ENCODE measurements at regions not wholly inside any gene's neighbourhood (a gene's known extent, or its start where the extent isn't known, plus 50 kb on each side); places are given as distances from the start of the nearest gene placed in this dataset.
"Not testable (repeated sequence)": the region's sequence is repeated elsewhere in the genome, so short reads cannot be mapped to it uniquely, and the experiment has no call there.

DNA sequence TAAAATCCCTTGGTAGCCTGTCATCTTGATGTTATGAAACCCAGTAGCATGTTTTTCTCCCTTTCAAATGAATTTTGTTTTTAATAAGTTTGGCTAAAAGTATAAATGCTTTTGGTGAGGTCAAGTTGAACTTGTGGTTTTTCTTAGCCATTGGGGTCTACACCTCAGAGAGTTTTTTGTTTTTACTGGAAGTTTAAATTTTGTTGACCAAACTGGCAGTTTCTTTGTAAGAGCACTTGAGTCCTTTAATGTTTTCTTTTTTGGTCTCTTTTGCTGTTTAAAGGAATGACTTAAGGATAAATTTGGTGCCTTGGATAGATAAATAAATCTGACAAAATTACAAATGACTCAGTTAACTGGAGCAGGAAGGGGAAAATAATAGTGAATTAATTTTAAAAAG, 577.3 kb downstream of the SATB2 start:
- TF ChIP-seq, protein P1, sequence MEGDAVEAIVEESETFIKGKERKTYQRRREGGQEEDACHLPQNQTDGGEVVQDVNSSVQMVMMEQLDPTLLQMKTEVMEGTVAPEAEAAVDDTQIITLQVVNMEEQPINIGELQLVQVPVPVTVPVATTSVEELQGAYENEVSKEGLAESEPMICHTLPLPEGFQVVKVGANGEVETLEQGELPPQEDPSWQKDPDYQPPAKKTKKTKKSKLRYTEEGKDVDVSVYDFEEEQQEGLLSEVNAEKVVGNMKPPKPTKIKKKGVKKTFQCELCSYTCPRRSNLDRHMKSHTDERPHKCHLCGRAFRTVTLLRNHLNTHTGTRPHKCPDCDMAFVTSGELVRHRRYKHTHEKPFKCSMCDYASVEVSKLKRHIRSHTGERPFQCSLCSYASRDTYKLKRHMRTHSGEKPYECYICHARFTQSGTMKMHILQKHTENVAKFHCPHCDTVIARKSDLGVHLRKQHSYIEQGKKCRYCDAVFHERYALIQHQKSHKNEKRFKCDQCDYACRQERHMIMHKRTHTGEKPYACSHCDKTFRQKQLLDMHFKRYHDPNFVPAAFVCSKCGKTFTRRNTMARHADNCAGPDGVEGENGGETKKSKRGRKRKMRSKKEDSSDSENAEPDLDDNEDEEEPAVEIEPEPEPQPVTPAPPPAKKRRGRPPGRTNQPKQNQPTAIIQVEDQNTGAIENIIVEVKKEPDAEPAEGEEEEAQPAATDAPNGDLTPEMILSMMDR (IDR thresholded peaks at IDR 0.05; ENCODE audit: unreplicated experiment in 3 of 3), result no peak
- Mint-ChIP-seq H3K27me3 (ENCODE audit: low read depth) (no peaks in the 10 kb centered on the region), H3K27ac (peak overlapping the region in 1 of 3 experiments; percentile 8), H3K4me1 (no peaks in the 10 kb centered on the region), H3K36me3 (ENCODE audit: low read depth) (no peaks in the 10 kb centered on the region), H3K9me3 (no peaks in the 10 kb centered on the region), H3K4me3 (no peak overlapping the region)

DNA sequence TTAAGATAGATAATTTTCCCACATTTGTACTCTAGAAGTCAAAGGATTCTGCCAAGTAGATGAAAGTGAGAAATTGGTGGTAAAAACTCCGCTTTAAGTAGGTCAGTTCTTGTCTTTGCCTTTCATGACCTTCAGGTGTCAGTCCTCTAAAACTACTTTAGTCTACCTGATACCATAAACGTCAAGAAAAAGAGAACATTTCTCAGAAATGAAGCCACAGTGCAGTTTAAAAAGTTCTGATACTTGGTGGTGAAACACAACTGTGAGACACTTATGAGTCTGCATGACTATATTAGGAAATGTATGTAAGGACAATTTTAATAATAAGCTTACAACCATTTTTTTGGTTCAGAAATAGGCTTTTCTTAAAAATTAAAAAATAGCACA, 583.3 kb downstream of the SATB2 start:
- no peaks in the 10 kb centered on the region for H3K4me1 Mint-ChIP-seq
- TF ChIP-seq, protein P1 (IDR thresholded peaks at IDR 0.05; ENCODE audit: unreplicated experiment in 3 of 3), result no peak
- H3K36me3 Mint-ChIP-seq (ENCODE audit: low read depth), result no peaks in the 10 kb centered on the region
- no peaks in the 10 kb centered on the region for H3K27me3 Mint-ChIP-seq (ENCODE audit: low read depth)
- H3K9me3 Mint-ChIP-seq, result no peaks in the 10 kb centered on the region
- H3K27ac Mint-ChIP-seq, result no peak overlapping the region
- H3K4me3 Mint-ChIP-seq, result no peak overlapping the region

DNA sequence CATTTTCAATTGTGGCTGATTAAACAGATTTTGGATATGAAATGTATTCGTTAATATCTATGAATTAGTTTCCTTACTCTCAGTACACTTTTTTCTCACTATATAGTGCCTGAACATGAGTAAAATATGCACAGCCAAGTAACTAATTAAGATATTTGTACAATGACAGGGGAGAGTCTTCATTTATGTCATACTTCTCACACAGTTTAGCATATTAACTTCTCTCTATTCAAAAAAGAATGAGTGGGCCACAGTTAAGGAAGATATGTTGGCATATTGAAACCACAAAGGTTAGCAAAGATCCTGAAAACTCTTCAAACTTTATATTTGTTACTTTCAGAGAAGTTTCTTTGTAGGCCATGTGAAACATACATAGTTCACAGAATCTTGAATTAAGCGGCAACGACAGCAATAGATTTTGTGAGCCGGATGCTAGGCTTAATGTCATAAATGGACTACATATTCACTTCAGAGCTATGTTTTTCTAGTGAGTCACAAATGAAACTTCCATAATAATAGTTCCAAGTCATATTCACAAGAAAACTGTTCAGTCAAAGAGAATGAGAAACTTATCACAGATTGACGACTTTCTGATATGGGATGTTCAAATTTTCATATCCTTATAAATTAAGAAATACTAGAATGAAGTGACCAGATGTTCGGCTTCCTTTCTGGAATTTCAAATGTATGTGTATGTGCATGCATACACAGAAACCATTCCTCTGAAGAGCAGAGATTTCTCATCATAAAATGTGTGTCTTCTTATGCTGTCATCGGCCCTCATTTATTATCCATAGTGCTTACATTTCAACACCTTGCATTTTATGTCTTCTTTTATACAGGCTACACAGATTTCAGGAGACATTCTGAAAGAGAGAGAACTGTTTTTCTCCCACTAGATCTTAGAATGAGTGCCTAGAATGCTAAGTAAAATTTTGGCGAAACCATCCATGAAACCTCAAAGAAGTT, 584.0 kb downstream of the SATB2 start:
- H3K27ac Mint-ChIP-seq, result no peak overlapping the region
- TF ChIP-seq, protein P1 (IDR thresholded peaks at IDR 0.05; ENCODE audit: unreplicated experiment in 3 of 3), result no peak
- H3K4me3 Mint-ChIP-seq, result no peak overlapping the region
- no peaks in the 10 kb centered on the region for H3K27me3 Mint-ChIP-seq (ENCODE audit: low read depth)
- no peaks in the 10 kb centered on the region for H3K9me3 Mint-ChIP-seq
- no peaks in the 10 kb centered on the region for H3K4me1 Mint-ChIP-seq
- no peaks in the 10 kb centered on the region for H3K36me3 Mint-ChIP-seq (ENCODE audit: low read depth)

DNA sequence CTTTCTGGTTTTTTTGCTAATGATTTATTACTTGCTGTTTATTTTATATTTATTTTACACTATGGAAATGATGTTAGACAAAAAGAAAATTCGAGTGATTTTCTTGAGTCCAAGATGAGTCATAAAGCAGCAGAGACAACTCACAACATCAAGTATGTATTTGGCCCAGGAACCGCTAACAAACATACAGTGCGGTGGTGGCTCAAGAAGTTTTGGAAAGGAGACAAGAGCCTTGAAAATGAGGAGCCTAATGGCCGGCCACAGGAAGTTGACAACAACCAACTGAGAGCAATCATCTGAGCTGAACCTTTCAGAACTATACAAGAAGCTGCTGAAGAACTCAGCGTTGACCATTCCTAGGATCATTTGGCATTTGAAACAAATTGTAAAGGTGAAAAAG, 594.1 kb downstream of the SATB2 start:
- H3K27me3 Mint-ChIP-seq (ENCODE audit: low read depth), result no peaks in the 10 kb centered on the region
- TF ChIP-seq, protein P1 (IDR thresholded peaks at IDR 0.05; ENCODE audit: unreplicated experiment in 3 of 3), result no peak
- no peaks in the 10 kb centered on the region for H3K36me3 Mint-ChIP-seq (ENCODE audit: low read depth)
- H3K4me1 Mint-ChIP-seq, result no peaks in the 10 kb centered on the region
- H3K9me3 Mint-ChIP-seq, result peaks cover 11% of the 10 kb centered on the region
- no peak overlapping the region for H3K4me3 Mint-ChIP-seq
- H3K27ac Mint-ChIP-seq, result no peak overlapping the region

DNA sequence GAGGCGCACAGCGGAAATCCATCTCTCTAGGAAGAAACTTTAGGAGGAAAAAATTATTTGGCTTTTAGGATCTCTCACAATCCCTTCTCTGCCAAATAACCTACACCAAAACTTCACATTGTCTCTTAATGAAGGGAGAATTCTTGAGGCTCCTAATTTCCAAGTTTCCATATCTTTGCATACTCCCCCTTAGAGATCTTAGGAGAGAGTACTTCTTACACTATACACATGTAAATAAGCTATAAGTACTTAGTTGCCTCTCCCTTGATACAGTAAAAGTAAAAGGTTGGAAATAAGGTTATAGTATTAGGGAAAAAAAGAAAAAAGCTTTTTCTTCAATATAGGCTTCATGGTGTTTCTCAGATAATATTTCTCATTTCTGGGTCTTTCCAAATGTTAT, 596.7 kb downstream of the SATB2 start:
- H3K4me1 Mint-ChIP-seq, result no peaks in the 10 kb centered on the region
- no peaks in the 10 kb centered on the region for H3K36me3 Mint-ChIP-seq (ENCODE audit: low read depth)
- peaks cover 21% of the 10 kb centered on the region for H3K9me3 Mint-ChIP-seq
- H3K4me3 Mint-ChIP-seq, result no peak overlapping the region
- H3K27me3 Mint-ChIP-seq (ENCODE audit: low read depth), result no peaks in the 10 kb centered on the region
- TF ChIP-seq, protein P1 (IDR thresholded peaks at IDR 0.05; ENCODE audit: unreplicated experiment in 3 of 3), result no peak
- no peak overlapping the region for H3K27ac Mint-ChIP-seq

DNA sequence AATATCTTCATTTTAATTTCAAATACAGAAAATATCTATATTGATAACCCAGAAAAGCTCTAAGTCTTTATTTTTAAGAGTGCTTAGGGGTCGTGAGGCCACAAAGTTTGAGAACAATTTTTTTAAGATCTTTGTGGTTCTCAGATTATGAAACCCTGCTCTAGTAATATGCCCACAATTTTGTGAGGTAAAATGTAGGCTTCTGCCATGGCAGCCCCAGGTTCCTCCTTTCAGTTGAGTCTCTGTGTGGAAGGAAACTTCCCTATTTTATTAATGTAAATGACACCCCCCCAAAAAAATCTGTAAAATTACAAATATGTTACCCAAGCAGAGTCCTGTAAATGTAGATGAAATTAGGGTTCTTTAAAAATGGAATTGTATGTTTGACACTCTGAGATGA, 600.5 kb downstream of the SATB2 start:
- H3K27me3 Mint-ChIP-seq (ENCODE audit: low read depth), result no peaks in the 10 kb centered on the region
- H3K4me3 Mint-ChIP-seq, result no peak overlapping the region
- no peaks in the 10 kb centered on the region for H3K36me3 Mint-ChIP-seq (ENCODE audit: low read depth)
- no peak overlapping the region for H3K27ac Mint-ChIP-seq
- peaks cover 24% of the 10 kb centered on the region for H3K9me3 Mint-ChIP-seq
- TF ChIP-seq, protein P1 (IDR thresholded peaks at IDR 0.05; ENCODE audit: unreplicated experiment in 3 of 3), result no peak
- no peaks in the 10 kb centered on the region for H3K4me1 Mint-ChIP-seq

DNA sequence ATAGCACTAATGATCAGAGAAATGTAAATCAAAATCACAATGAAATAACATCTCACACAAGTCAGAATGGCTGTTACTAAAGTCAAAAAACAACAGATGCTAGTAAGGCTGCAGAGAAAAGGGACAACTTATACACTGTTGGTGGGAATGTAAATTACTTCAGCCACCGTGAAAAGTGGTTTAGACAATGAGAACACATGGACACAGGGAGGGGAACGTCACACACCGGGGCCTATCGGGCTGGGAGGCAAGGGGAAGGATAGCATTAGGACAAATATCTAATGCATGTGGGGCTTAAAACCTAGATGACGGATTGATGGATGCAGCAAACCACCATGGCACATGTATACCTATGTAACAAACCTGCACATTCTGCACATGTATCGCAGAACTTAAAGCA, 602.0 kb downstream of the SATB2 start:
- not testable (repeated sequence) for H3K27me3 Mint-ChIP-seq (ENCODE audit: low read depth); H3K27ac Mint-ChIP-seq; H3K4me1 Mint-ChIP-seq; H3K4me3 Mint-ChIP-seq; H3K36me3 Mint-ChIP-seq (ENCODE audit: low read depth)
- H3K9me3 Mint-ChIP-seq, result peaks cover 24% of the 10 kb centered on the region
